CD4-positive, alpha-beta T cell (primary cell): ENCODE measurements at regions not wholly inside any gene's neighbourhood (a gene's known extent, or its start where the extent isn't known, plus 50 kb on each side); places are given as distances from the start of the nearest gene placed in this dataset.

Source experiments
- ATAC-seq: fragments of 200-7000 bp; cut with Tn5 transposase; one replicate; pipeline ENCODE4 v1.10.0; 2022; ENCODE audit warnings: mild to moderate bottlenecking; ENCODE audit not compliant: poor library complexity
- CTCF ChIA-PET: fragments of 350-600 bp; sonication (Branson Sonifier 250); formaldehyde crosslinking; loops from one replicate; lab custom pipeline; 2021; ENCODE audit warnings: antibody characterized with exemption, inconsistent platforms; lab: Charles Lee
- POLR2A ChIA-PET: fragments of 350-600 bp; sonication (Branson Sonifier 250); formaldehyde crosslinking; loops from one replicate; lab custom pipeline; 2021; ENCODE audit warnings: antibody characterized with exemption, inconsistent platforms; lab: Charles Lee
- DNase-seq, 14 experiments: peaks; one replicate each; pipeline ENCODE4 v3.0.0-alpha.2; 2013 to 2020; ENCODE audit warnings: mixed read lengths in 2 of 14
- H3K27ac ChIP-seq, 2 donors: one replicate each; pipeline versions ENCODE4 v1.5.1 to v1.7.0; 2013; ENCODE audit warnings: low read length in 2 of 2, low read depth in 1 of 2, mild to moderate bottlenecking in 1 of 2
- H3K27me3 ChIP-seq, 2 experiments: 1 replicate in 1 of 2; 2 replicates in 1 of 2; pipeline versions ENCODE4 v1.6.1 to v1.7.0; 2013; ENCODE audit warnings: low read length in 2 of 2, control low read depth in 1 of 2, mild to moderate bottlenecking in 1 of 2, moderate library complexity in 1 of 2; ENCODE audit not compliant: insufficient read depth in 2 of 2, control insufficient read depth in 1 of 2
- H3K36me3 ChIP-seq: one replicate; pipeline ENCODE4 v1.6.1; 2013; ENCODE audit warnings: low read length, control low read depth; ENCODE audit not compliant: insufficient read depth
- H3K4me1 ChIP-seq: one replicate; pipeline ENCODE4 v1.6.1; 2013; ENCODE audit warnings: low read length, control low read depth; ENCODE audit not compliant: insufficient read depth
- H3K4me3 ChIP-seq: one replicate; pipeline ENCODE4 v1.5.1; 2013; ENCODE audit warnings: mild to moderate bottlenecking, low read length, moderate library complexity
- H3K9me3 ChIP-seq, 2 experiments: 1 replicate in 1 of 2; 2 replicates in 1 of 2; pipeline versions ENCODE4 v1.6.1 to v1.7.0; 2013; ENCODE audit warnings: low read length in 2 of 2, mild to moderate bottlenecking in 2 of 2, control low read depth in 1 of 2, moderate library complexity in 1 of 2; ENCODE audit not compliant: control insufficient read depth in 1 of 2, insufficient read depth in 1 of 2
- H3K27ac Mint-ChIP-seq: one replicate; pipeline ENCODE4 v1.8.0; 2020; ENCODE audit warnings: mixed read lengths
- H3K27me3 Mint-ChIP-seq: one replicate; pipeline ENCODE4 v1.8.0; 2021; ENCODE audit warnings: mixed read lengths
- H3K36me3 Mint-ChIP-seq: one replicate; pipeline ENCODE4 v1.8.0; 2021; ENCODE audit warnings: low read depth, mixed read lengths
- H3K4me1 Mint-ChIP-seq: one replicate; pipeline ENCODE4 v1.8.0; 2021; ENCODE audit warnings: low read depth, mixed read lengths
- H3K4me3 Mint-ChIP-seq: one replicate; pipeline ENCODE4 v1.8.0; 2020; ENCODE audit warnings: mild to moderate bottlenecking, mixed read lengths
- H3K9me3 Mint-ChIP-seq: one replicate; pipeline ENCODE4 v1.8.0; 2020; ENCODE audit warnings: mixed read lengths
- CTCF ChIP-seq: fragments of 200-600 bp; IDR thresholded peaks from one replicate; pipeline ENCODE4 v1.8.0; 2022; ENCODE audit warnings: antibody characterized with exemption, mild to moderate bottlenecking
- intact Hi-C, 2 experiments: fragments of 100-400 bp; cut with DNase I in 1 of 2; cut with micrococcal nuclease in 1 of 2; formaldehyde crosslinking; loops; one replicate each; pipeline versions ENCODE4 v1.15.1 to v1.9.0; 2023 to 2025; cut with DNase I, micrococcal nuclease

DNA sequence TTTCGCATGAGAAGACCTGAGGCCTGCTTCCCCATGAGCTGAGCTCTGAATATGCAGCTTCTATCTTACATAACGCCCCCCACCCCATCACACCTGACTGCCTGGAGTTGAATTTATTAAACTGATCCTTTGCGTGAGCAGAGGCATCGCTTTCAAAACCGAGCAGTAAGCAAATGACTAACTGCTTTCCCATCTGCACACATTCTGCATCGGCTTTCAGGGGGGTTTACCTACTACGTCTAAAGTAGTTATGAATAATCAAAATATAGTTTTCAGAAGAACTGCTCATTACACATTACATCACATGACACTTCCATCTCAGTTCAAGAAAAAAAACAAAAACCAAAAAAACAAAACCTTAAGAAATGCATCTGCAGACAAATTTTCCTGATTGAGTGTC lies 54.7 kb upstream of the EGR2 start:
- CTCF ChIA-PET, result no interaction called here
- no peak for TF ChIP-seq CTCF
- no peaks in the 10 kb centered on the region for H3K9me3 ChIP-seq

GRCh38 chr10:62869958-62870357 lies 53.8 kb upstream of the EGR2 start:
- intact Hi-C loops, result no loop called here

More for the DNA sequence above, 54.7 kb upstream of the EGR2 start:
- no peaks in the 10 kb centered on the region for H3K36me3 ChIP-seq
- intact Hi-C loops, result no loop called here
- Mint-ChIP-seq H3K27ac (no peak overlapping the region), H3K9me3 (peaks cover 2% of the 10 kb centered on the region), H3K4me3 (no peak overlapping the region), H3K27me3 (peaks cover 18% of the 10 kb centered on the region), H3K4me1 (no peaks in the 10 kb centered on the region), H3K36me3 (no peaks in the 10 kb centered on the region)
- DNase-seq (no peak), ATAC-seq (no peak)
- H3K4me1 ChIP-seq, result no peaks in the 10 kb centered on the region
- no peak overlapping the region for H3K4me3 ChIP-seq
- POLR2A ChIA-PET, result no interaction called here
- no peaks in the 10 kb centered on the region for H3K27me3 ChIP-seq
- no peak overlapping the region for H3K27ac ChIP-seq

GRCh38 chr10:62866941-62867340 lies 50.8 kb upstream of the EGR2 start:
- ChIA-PET CTCF (no interaction called here), POLR2A (no interaction called here)
- Histone ChIP-seq H3K4me1 (no peaks in the 10 kb centered on the region), H3K4me3 (no peak overlapping the region), H3K27ac (no peak overlapping the region), H3K27me3 (no peaks in the 10 kb centered on the region), H3K36me3 (no peaks in the 10 kb centered on the region), H3K9me3 (no peaks in the 10 kb centered on the region)
- Mint-ChIP-seq H3K9me3 (peaks cover 2% of the 10 kb centered on the region), H3K36me3 (no peaks in the 10 kb centered on the region), H3K27ac (no peak overlapping the region), H3K27me3 (peaks cover 4% of the 10 kb centered on the region), H3K4me1 (no peaks in the 10 kb centered on the region), H3K4me3 (no peak overlapping the region)
- intact Hi-C loops, result no loop called here
- ATAC-seq, result no peak
- TF ChIP-seq CTCF, result no peak
- DNase-seq, result no peak

More at GRCh38 chr10:62869958-62870357, 53.8 kb upstream of the EGR2 start:
- H3K27me3 ChIP-seq, result no peaks in the 10 kb centered on the region
- H3K4me1 ChIP-seq, result no peaks in the 10 kb centered on the region
- H3K4me3 Mint-ChIP-seq, result no peak overlapping the region
- H3K27me3 Mint-ChIP-seq, result peaks cover 11% of the 10 kb centered on the region
- DNase-seq, result no peak
- no peaks in the 10 kb centered on the region for H3K36me3 Mint-ChIP-seq
- H3K27ac Mint-ChIP-seq, result no peak overlapping the region
- ChIA-PET CTCF (no interaction called here), POLR2A (no interaction called here)
- peaks cover 2% of the 10 kb centered on the region for H3K9me3 Mint-ChIP-seq
- ATAC-seq, result no peak
- no peaks in the 10 kb centered on the region for H3K4me1 Mint-ChIP-seq
- no peaks in the 10 kb centered on the region for H3K9me3 ChIP-seq
- no peak overlapping the region for H3K4me3 ChIP-seq
- H3K36me3 ChIP-seq, result no peaks in the 10 kb centered on the region
- H3K27ac ChIP-seq, result no peak overlapping the region
- TF ChIP-seq CTCF, result no peak
